Ishikawa (cell line): ENCODE measurements at regions not wholly inside any gene's neighbourhood (a gene's known extent, or its start where the extent isn't known, plus 50 kb on each side); places are given as distances from the start of the nearest gene placed in this dataset.

Experiments
- CEBPB ChIP-seq: IDR thresholded peaks from 2 replicates; pipeline ENCODE4 v1.6.1; 2012
- CREB1 ChIP-seq: IDR thresholded peaks from 2 replicates; pipeline ENCODE4 v1.6.1; 2012; ENCODE audit warnings: low read depth
- NFIC ChIP-seq: IDR thresholded peaks from 2 replicates; pipeline ENCODE4 v1.6.1; 2012
- RAD21 ChIP-seq: IDR thresholded peaks from 2 replicates; pipeline ENCODE4 v1.6.1; 2012; ENCODE audit warnings: low read depth
- TAF1 ChIP-seq: IDR thresholded peaks from 2 replicates; pipeline ENCODE4 v1.6.1; 2012; ENCODE audit warnings: low read depth, mild to moderate bottlenecking
- TCF12 ChIP-seq: IDR thresholded peaks from 2 replicates; pipeline ENCODE4 v1.6.1; 2012; ENCODE audit warnings: low read depth
- TEAD4 ChIP-seq: IDR thresholded peaks from 2 replicates; pipeline ENCODE4 v1.6.1; 2012
- YY1 ChIP-seq: IDR thresholded peaks from 2 replicates; pipeline ENCODE4 v1.6.1; 2012; ENCODE audit warnings: low read depth
- TF ChIP-seq, protein P1 (sequence below): IDR thresholded peaks from 2 replicates; pipeline ENCODE4 v1.6.1; 2012

DNA sequence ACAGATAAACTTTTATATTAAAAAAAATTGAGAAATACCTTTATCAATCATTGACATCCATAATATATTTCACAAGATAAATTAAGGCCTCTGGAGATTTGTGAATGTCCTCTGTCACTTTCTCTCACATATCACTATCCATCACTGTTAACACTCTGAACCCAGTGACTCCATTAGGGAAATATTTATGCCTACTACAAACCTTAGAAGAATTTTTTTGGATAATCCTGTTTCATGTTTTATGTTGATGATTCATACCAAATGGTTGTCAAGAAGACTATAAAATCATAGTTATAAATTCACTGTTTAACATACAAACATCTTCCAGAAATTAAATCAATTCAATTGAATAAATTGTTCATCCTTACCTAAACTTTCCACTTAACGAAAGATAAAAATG is 357.6 kb upstream of the CDH10 start:
- TF ChIP-seq TCF12 (no peak), NFIC (no peak), TEAD4 (no peak), TAF1 (no peak), RAD21 (no peak), CREB1 (no peak), YY1 (no peak), CEBPB (no peak)
- TF ChIP-seq, protein P1, sequence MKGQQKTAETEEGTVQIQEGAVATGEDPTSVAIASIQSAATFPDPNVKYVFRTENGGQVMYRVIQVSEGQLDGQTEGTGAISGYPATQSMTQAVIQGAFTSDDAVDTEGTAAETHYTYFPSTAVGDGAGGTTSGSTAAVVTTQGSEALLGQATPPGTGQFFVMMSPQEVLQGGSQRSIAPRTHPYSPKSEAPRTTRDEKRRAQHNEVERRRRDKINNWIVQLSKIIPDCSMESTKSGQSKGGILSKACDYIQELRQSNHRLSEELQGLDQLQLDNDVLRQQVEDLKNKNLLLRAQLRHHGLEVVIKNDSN, result no peak
